Femur (tissue), 1 donor: ENCODE measurements at regions not wholly inside any gene's neighbourhood (a gene's known extent, or its start where the extent isn't known, plus 50 kb on each side); places are given as distances from the start of the nearest gene placed in this dataset.
"Not testable (repeated sequence)": the region's sequence is repeated elsewhere in the genome, so short reads cannot be mapped to it uniquely, and the experiment has no call there.

Source experiments
- DNase-seq: peaks from one replicate; pipeline ENCODE4 v3.0.0-alpha.2; 2017

DNA sequence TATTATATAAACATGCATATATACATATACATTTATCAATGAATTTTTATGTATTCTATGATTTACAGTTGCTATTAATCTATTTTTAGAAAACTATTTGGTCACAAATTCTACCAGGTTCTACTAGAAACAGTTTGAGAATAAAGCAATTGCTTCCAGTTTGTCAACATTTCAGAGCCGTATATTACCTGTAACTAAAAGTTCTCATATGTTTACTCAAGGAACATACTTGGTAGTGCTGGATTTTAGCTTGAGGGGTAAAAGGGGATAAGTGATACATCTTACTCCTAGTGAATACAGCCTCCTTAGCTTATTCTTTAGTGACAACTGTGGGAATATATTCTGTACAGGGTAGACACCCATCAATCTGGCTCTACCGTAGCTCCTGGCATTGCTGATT is 1590.5 kb upstream of the LRRTM3 start:
- no peak for DNase-seq

DNA sequence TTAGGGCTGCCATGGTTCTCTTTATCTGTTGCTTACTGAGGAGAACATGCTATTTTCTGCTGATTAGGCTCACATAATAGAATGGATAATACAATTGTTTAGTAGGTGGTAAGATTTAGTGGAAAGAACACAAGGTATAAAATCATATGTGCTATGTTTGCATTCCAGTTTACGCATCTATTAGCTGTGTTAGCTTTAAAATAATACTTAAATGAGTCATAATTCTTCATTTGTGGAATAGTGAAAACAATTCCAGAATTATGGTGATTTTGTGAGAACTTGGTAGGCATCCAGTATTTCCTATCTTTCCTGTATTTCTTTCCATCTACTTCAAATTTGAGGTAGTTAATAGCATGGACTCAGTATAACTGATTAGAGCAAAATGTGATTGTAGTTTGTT is 1585.5 kb upstream of the LRRTM3 start:
- no peak for DNase-seq

DNA sequence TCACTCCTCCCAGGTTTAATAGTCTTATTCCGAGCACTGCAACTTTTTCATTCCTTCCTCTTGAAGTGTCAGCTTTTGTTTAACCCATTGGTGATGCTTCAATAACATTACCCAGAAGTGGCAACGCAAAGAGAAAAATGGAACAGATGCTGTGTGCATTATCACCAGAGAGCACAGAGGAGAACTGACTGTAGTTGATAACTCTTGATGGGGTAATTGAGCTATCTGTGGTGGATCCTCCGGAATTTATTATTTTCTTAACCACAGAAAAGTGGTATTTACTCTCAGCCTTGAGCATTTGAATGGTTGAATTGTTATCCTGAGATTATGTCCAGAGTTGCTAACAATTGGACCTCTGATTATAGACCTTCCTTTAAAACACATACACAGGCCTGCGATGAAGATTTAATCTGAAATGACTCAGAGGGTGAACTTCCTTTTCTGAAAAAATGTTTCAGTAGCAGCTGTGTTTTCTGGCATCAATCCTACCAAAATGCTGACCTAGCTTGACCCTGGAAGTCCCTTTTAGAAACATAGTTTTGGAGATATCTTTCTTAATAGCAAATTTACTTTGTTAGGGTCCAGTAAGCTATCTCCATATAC is 1584.4 kb upstream of the LRRTM3 start:
- peak; percentile 27 for DNase-seq

DNA sequence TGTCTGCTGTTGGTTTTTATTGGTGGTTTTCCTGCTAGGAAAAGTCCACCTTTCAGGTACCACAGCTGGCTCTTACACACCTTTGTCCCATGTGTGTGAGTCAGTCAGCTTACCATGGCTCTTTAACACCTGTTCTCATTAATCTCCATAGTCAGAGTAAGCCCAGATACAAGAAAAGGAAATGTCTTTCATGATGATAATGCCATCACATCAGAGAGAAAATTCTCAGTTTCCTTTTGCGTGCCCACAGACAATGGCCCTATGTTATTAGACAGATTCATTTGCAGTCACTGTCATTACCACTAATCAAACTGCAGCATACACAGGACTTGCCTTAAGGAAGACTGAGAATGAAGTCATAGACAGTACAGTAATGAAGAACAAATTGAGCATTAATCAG is 1583.6 kb upstream of the LRRTM3 start:
- no peak for DNase-seq

DNA sequence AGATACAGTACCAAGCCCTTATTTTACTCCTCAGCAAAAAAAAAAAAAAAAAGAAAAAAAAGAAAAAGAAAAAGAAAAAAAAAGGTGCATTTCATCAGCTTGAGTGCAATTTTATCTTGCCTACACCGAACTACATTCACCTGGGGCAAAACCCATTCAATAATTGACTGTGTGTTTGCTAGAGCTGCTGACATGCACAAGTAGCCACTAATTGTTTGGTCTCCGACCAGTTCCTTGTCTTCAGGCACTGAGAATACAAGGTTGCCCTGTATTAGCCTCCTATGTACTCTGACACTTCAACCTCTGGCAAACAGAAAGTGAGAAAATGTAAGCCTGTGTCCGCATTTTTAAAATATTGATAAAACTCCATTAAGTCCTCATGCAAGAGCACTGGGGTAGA is 1579.4 kb upstream of the LRRTM3 start:
- no peak for DNase-seq

DNA sequence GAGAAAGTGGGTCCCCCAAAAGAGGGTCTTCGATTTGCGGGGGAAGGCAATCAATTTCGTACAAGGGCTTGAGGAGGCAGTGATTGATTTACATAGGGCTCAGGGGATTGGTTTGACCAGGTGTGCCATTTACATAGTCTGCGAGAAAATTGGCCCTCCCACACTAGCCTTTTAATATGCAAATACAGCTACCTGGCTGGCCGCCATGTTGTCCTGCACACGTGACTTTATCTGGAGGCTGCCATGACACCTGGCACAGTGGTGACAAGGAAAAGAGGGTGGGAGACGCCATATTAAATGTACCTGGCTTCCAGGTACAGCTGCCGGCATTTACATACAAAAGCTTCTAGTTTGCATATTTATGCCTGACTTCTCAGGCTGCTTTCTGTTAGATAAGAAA is 1577.2 kb upstream of the LRRTM3 start:
- no peak for DNase-seq

DNA sequence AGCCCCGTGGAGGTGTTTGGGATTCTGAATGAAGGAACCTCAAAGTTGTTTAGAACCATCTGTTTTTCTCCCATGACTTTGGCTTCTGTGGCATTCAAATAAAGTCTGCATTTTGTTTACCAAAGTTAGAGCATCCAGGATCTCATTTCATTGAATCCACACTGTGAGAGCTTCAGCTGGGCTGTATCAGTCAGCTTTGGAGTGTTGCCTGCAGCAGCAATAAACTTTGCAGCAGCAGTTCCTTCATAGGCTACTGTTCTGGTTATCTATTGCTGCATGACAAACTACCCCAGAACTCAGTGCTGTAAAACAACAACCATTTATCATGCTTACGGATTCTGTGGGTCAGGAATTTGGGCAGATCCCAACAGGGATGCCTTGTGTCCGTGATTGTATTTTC is 1575.2 kb upstream of the LRRTM3 start:
- DNase-seq: no peak

DNA sequence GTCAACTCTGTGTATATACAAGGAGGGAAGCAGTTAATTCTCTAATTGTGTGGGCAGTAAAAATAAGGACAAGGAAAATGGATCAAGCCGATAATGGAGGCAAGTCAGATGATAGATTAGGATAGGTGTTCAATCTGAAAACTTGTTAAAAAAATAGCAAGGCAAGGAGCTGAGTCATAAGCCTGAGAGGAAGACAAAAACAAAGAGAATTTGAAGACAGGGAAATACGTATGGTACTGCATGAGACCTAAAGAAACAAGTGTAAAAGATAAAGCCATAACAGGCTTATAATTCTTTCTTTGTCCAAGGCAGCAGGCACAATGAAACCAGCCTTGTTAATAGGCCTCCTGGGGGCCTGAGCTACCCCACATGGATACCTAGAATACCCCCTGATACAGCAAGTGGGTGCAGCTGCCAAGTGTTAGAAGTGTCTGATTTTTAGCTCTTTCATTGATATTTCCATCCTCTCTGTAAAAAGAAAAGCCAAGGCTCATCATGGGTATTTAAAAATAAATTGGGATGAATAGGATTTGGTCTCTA is 1570.6 kb upstream of the LRRTM3 start:
- no peak for DNase-seq

DNA sequence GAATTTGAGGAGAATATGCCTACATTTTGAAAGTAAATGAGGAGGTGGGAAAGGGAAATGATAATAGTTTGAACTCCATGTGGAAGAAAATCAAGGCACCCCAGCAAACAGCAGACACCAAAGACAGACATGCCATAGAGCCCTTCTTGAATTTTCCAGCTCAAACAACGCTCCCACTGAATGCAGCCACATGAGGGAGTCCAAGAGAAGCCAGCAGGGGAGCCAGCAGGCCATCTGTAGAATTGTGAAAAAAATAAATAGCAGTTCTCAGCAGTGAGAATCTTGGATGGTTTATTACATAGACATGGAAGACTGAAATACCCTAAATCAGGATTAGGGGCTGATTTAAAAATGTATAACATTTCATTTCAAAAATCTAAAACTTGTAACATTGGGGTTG is 1567.3 kb upstream of the LRRTM3 start:
- peak; percentile 18 for DNase-seq

DNA sequence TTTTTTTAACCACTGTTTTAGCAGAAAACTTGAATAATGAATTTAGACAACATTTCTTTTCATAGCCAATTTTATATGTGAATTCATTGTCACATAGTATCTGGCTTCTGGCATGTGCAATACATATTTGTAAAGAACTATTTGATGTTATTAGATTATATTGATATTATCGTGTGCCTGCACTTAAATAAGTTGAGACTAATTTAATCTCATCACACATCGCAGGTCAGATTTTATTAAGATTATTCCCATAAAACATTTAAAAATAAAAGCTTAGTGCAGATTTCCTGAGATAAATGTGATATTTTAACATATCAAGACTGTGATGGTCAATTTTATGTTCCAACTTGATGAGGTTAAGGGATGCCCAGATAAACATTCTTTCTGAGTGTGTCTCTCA is 1565.3 kb upstream of the LRRTM3 start:
- DNase-seq: no peak

DNA sequence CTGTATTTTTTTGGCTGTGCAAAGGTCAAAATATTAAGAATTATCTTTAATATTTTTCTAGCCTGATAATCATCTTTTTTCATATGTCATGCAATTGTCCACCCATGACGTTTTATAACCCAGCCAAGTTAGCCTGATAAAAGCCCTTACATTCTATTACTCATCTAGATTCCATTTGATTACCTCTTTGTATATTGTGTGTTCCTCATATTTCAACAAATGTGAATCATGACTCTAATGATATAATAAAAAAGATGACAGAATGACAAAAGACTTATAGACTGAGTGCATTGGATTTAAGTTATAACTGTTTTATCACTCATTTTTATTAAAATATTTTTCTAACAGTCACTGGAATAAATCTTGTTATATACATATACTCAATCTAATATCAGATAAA is 1560.0 kb upstream of the LRRTM3 start:
- DNase-seq: no peak

DNA sequence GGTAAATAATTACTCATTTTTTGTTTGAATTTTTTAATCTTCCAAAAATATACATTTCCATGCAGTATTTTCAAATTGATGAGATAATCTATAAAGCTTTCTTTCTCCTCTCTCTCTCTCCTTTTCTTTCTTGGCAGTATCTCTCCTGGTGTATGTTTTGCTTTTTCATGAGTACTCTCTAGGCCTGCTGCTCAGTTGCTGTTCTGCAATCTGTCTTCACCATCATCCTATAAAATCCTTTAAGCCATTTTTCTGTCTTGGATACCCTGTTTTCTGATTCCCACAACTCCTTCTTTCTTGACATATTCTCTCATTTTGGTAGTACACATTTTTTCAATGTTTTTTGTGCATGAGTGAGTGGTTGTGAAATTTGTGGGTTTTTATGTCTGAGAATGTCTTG is 1558.1 kb upstream of the LRRTM3 start:
- no peak for DNase-seq

DNA sequence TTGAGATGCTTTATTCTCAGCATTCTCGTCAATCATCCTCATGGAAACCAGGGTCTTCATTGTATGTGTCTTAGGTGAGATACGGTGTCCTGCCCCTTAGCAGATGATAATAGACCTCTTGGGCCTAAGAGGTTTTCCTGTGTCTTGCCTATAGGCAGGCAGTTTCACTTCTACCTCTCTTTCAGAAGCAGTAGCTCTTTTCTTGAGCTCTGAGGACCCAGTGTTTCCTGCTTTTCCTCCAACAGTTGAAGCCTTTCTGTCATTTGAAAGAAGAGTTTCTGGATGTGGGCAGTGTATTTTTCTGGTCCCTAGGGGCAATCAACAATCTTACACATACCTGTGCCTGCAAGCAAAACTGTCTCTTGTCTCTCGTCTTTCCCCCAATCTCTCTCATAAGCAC is 1550.3 kb upstream of the LRRTM3 start:
- no peak for DNase-seq

DNA sequence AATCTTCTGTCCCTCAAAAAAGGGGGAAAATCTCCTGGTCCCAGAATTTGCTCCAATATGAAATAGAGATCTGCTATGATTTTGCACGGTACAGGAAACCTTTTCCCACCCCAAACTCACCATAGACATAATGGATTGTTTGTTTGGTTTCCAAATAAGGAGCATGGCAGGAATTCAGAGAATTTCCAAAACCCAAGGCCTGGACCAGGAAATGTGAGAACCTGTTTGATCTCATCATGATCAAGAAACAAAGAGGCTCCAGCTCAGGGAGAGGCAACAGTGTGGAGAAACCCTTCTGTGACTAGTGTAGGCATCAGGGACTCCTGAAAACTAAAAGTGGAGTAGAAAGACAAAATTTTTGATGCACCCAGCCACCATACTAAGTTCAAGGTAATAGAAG is 1548.1 kb upstream of the LRRTM3 start:
- DNase-seq: no peak

DNA sequence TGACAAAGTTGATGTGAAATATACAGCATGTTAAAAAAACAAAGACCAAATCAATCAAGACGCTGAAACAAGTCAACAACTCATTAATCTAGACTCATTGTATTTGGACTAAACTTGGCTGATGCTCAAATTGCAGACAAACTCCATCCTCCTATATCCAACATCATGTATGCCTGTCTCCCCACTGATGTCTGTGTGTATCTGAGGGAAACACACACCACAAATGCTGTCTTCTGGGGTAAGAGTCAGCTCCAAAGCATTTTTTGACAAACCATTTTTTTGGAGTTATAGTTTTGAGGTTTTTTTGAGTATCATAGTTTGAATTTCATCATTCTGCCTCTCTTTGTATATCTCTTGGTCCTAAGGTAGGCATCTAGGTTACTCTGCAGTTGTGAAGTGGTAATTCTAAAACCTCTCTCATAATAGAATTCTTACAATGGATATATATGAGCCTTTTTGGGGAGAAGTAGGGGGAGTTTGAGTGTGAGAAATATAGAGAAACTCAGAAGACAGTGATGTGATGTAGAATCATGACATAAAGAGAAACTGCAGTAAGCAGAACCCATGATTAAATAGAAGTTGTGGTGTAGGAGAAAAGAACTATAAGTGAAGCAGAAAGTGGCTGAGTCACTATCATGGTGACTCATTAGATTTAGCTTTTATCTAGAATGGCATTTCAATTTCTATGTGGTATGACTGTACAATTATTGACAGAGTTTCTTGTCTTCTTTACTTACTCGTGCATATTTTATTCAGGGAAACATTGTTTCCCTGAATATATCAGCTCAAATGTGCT is 1531.1 kb upstream of the LRRTM3 start:
- DNase-seq: no peak

DNA sequence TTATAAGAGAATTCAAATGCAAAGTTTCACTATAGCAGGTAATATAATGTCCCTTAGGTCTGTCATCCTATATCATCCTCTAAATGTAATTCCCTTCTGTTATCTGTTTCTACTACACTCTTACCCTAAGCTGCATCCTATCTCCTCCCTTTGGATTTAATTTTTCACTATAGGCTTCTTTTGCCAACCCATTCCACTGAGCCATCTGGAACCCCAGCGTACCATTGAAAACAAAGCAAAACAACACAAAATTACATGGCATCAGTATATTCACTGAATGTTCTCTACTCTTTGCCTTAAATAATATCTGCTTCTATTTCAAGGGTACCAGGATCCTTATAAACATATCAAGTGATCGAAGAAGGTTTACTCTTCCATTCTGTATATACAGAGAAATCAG is 1530.2 kb upstream of the LRRTM3 start:
- no peak for DNase-seq

DNA sequence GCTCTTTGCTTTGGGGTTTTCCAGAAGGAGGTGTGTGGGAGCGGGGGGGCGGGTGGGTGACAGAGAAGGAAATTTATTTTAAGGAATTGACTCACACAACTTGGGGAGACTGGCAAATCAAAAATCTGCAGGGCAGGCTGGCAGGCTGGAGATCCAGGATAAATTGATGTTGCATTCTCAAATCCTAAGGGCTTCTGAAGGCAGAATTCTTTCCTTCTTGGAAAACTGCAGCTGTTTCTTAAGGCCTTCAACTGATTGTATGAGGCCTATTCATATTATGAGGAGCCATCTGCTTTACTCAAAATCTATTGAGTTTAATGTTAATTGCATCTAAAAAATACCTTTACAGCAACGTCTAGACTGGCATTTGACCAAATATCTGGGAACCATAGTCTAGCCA is 1528.8 kb upstream of the LRRTM3 start:
- DNase-seq: no peak

DNA sequence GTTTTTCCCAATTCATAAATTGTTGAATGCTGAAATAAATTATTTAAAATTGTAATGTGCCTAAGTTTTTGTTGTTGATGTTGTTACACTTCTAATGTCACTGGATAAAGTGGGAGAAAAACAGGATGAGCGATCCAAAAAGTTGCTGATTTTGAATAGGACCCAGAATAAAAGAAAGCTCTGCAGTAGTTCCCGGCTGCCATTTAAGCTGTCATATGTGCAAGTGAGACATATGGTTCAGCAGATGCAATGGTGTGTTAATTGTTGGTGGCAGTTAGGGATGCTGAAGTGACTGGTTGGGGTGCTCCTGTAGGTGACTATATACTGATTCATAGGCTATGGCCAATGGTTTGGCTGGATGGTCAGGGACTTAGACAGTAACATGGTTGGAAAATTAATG is 1517.4 kb upstream of the LRRTM3 start:
- DNase-seq: no peak

DNA sequence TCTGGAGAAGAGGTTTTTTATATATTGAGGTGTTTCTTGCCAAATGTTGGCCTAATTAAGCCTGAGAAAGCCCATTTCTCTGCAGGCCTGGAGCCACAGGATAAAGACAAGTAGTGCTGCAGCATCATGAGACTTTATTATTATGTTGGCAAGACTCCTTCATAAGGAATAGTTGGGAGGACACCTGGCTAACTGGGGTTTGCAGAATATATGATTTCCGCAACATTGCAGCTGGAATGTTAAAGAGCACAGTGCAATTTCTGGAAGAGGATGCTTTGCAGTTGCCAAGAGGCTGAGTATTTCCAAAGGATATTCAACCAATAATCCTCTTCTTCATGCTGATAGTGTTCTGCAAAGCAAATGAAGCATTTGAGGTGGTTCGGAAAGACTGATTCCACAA is 1512.8 kb upstream of the LRRTM3 start:
- peak; percentile 38 for DNase-seq

DNA sequence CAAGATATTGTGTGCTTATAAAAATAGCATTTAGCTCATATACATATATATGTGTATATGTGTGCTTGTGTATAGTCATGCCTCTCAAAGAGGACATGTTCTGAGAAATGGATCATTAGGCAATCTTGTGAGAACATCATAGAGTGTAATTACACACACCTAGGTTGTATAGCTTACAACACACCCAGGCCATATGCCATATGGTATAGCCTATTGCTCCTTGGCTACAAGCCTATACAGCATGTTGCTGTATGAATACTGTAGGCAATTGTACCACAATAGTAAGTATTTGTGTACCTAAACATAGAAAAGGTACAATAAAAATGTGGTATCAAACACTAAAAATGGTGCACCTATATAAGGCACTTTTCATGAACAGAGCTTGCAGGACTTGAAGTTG is 1510.5 kb upstream of the LRRTM3 start:
- no peak for DNase-seq

DNA sequence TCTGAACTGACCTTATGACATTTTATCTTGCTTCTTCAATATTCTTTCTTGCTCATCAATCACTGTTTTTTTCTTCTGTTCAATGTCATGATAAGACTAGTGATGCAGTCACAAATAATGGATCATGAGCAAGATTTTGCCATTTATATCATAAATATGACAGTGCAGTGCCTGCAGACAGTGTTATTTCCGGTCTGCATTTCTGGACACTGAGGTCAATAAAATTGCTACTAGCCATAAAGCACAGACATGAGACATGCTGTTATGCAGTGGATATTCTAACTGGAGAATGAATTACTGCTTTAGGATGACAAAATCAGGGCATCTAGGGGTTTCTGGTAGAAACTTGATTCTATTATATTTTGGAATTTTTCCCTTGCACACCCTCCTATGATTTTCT is 1509.7 kb upstream of the LRRTM3 start:
- DNase-seq: no peak

DNA sequence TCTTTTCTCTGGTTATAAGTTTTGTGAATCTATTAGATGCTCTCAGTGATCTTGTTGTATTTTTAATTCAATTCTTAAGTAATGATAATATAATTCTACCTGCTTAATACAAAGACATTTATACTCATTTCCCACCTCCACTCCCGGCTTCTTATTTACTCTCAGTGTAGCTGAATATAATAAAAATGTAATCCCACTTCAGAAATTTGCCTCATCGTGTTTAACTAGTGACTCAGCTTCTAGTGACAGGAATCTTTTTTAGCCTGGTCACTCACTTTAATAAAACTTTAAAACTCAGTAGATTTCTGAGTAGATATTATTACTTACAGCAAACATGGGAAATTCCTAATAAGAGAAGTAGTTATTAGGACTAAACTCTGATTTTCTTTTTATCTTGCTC is 1506.2 kb upstream of the LRRTM3 start:
- DNase-seq: no peak

DNA sequence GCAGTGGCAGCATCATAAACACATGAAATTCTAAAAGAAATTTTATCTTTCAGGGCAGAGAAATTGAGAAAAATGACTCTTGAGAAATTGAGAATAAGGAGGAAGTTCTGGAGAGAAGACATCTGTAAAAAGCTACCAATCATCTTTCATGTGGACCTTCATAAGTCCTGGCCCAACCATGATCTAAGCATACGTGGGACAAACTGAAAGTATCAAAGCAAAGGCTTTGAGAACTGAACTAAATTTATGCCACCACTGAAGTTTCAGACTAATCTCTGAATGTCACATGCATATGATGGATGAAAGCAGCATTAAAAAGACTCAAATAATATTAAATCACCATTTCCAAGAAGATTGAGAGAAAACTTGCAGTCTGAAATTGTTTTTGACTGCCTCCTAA is 1502.8 kb upstream of the LRRTM3 start:
- no peak for DNase-seq

DNA sequence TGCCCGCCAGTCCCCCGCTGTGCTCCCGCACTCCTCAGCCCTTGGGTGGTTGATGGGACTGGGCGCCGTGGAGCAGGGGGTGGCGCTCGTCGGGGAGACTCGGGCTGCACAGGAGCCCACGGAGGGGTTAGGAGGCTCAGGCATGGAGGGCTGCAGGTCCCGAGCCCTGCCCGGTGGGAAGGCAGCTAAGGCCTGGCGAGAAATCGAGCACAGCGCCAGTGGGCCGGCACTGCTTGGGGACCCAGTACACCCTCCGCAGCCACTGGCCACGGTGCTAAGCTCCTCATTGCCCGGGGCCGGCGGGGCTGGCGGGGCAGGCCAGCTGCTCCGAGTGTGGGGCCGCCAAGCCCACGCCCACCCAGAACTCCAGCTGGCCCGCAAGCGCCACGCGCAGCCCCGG is 1496.5 kb upstream of the LRRTM3 start:
- not testable (repeated sequence) for DNase-seq

DNA sequence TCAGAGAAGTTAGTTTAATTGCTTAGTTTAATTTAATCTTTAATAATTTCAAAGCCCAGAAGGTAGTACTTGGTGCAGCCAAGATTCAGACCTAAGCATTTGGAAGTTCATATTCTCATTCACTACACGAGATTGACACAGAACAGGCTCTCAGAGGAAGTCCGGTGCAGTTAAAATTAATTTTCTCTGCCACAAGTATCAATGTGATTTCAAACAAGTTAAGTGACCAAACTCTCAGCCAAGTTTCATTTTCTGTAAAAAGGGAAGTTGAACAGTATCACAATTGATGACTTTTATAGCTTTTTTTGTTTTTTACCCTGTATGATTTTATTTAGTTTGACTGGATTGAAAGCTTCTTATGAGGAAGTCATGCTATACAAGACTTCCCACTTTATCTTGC is 1494.9 kb upstream of the LRRTM3 start:
- DNase-seq: no peak
